ENCODE measurements at regions not wholly inside any gene's neighbourhood (a gene's known extent, or its start where the extent isn't known, plus 50 kb on each side); places are given as distances from the start of the nearest gene placed in this dataset.
A peak's percentile ranks its signal among the peaks of the same experiment; 100 is the strongest.

- DNase-seq (ENCODE audit: extremely low read depth, low read depth) = no peak
Measured at GRCh38 chr6:40313582-40313981, 273.6 kb downstream of the LRFN2 start.

GRCh38 chr6:40312213-40313015 lies 274.8 kb downstream of the LRFN2 start:
- no peak for DNase-seq (ENCODE audit: extremely low read depth, low read depth)

GRCh38 chr6:40308533-40309306 lies 278.4 kb downstream of the LRFN2 start:
- DNase-seq (ENCODE audit: extremely low read depth, low read depth) = peak; percentile 53

GRCh38 chr6:40307712-40308111 lies 279.5 kb downstream of the LRFN2 start:
- DNase-seq (ENCODE audit: extremely low read depth, low read depth) = peak; percentile 36

DNA sequence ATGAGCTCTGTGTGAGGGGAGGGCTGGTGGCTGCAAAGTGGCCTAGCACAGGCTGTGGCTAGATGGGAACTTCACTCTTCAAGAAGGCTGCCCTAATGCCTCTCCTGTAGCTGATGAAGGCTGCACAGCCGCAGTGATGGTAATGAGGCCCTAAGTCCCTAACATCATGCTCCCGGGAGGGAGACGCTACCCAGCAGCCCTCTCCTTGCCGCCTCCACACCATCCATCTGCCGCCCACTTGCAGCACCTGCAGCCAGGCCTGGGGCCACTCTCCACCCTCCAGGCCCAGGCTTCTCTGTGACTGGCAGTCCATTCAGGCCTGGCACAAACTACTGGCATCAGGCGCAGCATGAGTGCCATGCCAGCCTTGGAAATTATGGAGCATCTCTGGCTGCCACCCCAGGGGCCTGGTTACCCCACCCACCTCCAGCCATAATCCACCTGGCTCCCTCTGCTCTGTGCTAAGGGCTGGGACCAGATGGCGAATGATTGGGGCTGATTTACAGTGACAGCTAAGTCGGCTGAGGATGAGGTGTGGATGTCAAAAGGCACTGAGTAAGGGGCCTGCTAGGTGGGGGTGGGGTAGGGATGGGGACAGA lies 284.2 kb downstream of the LRFN2 start:
- DNase-seq (ENCODE audit: extremely low read depth, low read depth) = no peak

DNA sequence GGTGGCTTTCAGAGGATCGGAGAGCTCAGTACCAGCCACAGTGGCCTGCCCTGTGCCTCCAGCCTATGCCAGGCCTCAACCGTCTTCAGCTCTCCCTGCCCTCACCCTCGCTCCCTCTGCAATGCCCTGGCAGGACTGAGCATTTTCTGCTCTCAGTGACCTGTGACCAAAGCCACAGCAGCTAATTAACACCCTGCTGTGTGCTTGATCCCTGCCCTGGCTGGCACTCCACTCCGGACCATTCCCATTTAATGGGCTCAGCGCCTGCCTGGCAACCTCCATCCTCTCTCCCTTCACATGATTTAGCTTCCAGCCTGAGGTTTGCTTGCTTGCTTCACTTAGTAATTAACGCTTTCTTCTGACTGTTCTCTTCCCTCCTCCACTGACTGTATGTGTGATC lies 287.5 kb downstream of the LRFN2 start:
- no peak for DNase-seq (ENCODE audit: extremely low read depth, low read depth)

DNA sequence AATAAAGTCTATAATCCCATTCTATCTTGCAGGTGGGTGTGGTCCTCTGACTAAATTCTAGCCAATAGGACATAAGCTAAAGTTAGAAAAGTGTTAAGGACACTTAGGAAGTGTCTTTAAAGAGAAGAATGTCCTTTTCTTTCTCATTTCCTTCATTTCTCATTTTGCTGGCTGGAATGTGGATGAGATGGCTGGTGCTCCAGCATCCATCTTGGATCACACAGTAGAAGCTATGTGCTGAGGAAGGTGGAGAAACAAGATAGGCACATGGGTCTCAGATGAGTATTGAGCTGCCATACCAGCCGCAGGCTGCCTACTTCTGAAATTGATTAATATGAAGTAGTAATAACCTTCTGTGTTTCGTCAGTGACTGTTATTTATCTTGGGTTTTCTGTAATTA lies 289.0 kb downstream of the LRFN2 start:
- no peak for DNase-seq (ENCODE audit: extremely low read depth, low read depth)

GRCh38 chr6:40295251-40295950 lies 291.8 kb downstream of the LRFN2 start:
- DNase-seq (ENCODE audit: extremely low read depth, low read depth) = no peak

DNA sequence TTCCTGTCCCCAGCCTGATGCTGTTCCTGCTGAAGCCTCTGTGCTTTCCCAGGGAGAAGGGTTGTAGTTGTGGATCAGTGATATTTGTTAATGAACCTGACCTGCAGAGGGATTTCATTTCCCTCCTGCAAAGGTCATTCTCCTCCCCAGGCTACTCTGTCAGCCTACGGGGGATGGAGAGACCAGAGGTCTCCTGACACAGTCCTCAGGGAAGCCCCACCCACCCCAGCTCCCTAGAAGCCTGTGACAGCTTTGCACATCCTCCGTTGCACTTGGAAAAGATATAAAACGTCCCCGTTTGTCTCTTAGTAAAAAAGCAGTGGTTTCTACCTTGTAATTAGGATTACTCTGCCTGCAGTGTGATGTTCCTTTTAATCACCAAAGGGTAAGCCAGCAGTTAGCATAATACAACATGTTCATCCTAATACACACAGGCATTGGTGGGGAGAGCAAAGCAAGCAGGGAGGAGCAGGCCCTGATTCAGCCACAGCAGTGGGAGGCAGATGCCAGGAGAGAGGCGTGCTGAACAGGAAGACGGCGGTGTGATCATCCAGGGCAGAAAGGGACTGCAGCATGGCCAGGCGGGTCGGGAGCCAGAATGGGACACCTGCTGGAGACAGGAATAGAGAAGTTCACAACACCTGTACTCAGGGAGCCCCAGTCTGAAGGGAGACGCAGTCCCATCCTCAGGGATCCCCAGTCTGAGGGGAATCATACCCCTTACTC lies 293.5 kb downstream of the LRFN2 start:
- DNase-seq (ENCODE audit: extremely low read depth, low read depth) = no peak

- DNase-seq (ENCODE audit: extremely low read depth, low read depth) = no peak
Measured at GRCh38 chr6:40293060-40293459, 294.1 kb downstream of the LRFN2 start.

- no peak for DNase-seq (ENCODE audit: extremely low read depth, low read depth)
Measured at GRCh38 chr6:40290816-40291215, 296.3 kb downstream of the LRFN2 start.

GRCh38 chr6:40288919-40289318 lies 298.2 kb downstream of the LRFN2 start:
- no peak for DNase-seq (ENCODE audit: extremely low read depth, low read depth)

DNA sequence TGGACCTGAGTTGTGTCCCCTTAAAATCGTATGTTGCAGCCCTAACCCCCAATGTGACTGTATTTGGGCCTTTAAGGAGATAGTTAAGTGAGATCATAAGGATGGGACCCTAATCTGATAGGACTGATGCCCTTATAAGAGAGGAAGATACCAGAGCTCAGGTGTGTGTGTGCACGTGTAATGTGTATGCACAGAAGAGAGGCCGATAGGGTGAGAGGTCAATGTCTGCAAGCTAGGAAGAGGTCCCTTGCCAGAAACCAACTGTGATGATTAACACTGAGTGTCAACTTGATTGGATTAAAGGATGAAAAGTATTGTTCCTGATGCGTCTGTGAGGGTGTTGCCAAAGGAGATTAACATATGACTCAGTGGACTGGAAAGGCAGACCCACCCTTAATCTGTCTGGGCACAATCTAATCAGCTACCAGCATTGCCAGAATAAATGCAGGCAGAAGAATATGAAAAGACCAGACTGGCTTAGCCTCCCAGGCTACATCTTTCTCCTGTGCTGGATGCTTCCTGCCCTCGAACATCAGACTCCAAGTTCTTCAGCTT lies 299.8 kb downstream of the LRFN2 start:
- DNase-seq (ENCODE audit: extremely low read depth, low read depth) = no peak

DNA sequence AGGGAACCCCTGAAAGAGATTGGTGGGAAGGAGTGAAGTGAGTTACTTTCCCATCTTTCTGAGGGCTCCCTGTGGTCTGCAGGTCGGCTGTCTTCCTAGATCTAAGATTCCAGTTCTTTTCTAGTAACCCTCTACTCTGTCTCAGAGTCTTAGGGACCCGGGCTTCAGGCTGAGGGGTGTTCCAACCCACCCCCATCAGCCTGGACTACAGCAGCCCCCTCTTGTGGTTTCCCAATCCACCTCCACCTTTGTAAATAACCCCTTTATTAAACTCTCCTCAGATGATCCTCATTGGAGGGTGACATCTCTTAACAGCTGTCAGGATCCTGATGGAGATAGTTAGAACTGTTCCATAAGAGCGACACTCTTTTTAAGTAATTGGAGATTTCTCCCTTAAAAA lies 300.4 kb downstream of the LRFN2 start:
- no peak for DNase-seq (ENCODE audit: extremely low read depth, low read depth)

- no peak for DNase-seq (ENCODE audit: extremely low read depth, low read depth)
Measured at GRCh38 chr6:40285996-40286395, 301.2 kb downstream of the LRFN2 start.

DNA sequence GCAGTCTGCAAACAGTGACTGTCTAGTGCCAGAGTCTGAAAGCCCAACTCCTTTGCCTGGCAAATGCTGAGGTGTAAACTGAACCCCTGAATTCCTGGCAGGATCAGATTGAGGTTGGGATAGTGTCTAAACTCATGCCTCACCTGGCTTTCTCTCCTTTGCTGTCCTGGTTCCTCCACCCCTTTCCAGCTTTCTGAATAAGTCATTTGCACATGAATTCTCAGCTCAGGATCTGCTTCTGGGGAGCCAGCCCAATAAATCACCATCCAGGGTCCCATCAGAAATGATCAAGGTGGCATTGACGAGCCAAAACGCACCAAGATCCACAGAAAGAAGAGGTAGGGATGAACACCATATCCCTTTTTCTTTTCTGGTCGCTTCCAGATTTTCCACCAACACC lies 301.6 kb downstream of the LRFN2 start:
- no peak for DNase-seq (ENCODE audit: extremely low read depth, low read depth)

DNA sequence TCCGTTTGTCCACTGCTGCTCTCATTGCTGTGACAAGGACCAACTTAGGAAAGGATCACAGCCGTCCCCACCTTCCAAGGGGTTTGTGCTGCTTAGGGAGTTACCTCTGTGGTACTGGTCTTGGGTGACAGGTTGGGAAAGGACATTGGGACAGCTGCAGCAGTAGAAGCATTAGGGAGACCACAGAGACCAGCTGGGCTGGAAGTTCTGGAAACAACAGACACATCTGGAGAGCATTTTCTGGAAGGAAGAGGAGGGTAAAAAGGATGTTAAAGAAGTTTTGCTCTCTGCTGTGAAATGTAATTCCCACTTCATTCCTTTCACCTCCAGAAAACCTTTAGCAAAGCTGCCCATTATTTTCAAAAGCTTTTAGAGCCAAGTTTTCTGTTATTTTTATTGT lies 304.2 kb downstream of the LRFN2 start:
- no peak for DNase-seq (ENCODE audit: extremely low read depth, low read depth)

DNA sequence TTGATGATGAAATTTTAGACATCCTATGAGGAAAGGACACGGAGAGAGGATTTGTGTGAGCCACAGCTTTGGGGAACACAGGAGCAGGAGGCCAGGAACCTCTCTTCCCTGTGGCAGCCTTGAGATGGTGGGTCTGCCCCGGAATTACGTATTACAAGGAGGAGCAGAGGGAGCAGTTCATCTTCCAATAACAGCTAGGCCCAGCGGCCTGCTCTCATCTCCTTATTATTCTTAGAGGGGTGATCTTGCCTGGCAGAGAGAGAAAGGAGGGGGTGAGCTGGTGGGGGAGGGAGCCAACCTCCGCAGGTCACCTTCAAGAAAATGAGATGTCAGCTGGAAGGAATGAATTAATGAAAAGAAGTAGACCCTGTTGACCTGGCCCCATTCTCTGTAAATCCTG lies 305.8 kb downstream of the LRFN2 start:
- DNase-seq (ENCODE audit: extremely low read depth, low read depth) = no peak

DNA sequence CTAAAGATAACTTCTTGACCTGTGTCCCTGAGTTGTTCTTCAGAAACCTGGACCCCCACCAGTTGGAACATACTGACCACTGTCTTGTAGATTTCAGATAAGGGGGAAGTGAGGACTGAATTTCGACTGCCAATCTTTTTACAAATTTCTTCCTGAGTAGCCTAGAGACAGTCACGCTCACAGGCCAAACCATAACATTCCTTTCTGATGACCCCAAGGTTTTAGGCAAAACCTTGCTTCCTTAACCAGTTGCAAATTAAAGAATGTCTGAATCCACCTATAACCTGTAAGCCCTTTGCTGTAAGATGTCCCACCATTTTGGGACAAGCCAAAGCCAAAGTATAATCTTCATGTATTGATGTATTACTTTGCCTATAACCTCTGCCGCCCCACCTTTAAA lies 306.9 kb downstream of the LRFN2 start:
- no peak for DNase-seq (ENCODE audit: extremely low read depth, low read depth)

- no peak for DNase-seq (ENCODE audit: extremely low read depth, low read depth)
Measured at GRCh38 chr6:40276141-40276540, 311.0 kb downstream of the LRFN2 start.
